WTC11 (cell line): ENCODE measurements at regions not wholly inside any gene's neighbourhood (a gene's known extent, or its start where the extent isn't known, plus 50 kb on each side); places are given as distances from the start of the nearest gene placed in this dataset.

Experiments
- ATAC-seq: fragments of 200-7000 bp; cut with Tn5 transposase; 2 replicates; pipeline ENCODE4 v1.10.0; 2021; ENCODE audit warnings: mild to moderate bottlenecking, moderate library complexity
- CTCF ChIA-PET: fragments of 300-600 bp; sonication (Branson Sonifier 250); formaldehyde crosslinking; loops from one replicate; lab custom pipeline; 2021; ENCODE audit warnings: antibody characterized with exemption; lab: Charles Lee
- POLR2A ChIA-PET: fragments of 350-600 bp; sonication (Branson Sonifier 250); formaldehyde crosslinking; loops from one replicate; lab custom pipeline; 2021; ENCODE audit warnings: antibody characterized with exemption; lab: Charles Lee
- DNase-seq: peaks from one replicate; pipeline ENCODE4 v3.0.0; 2021; ENCODE audit warnings: low spot score
- H3K27ac Mint-ChIP-seq: 2 replicates; pipeline ENCODE4 v1.8.0; 2021; ENCODE audit warnings: mixed read lengths
- H3K27me3 Mint-ChIP-seq: 2 replicates; pipeline ENCODE4 v1.8.0; 2021; ENCODE audit warnings: low read depth, mild to moderate bottlenecking, moderate library complexity, mixed read lengths
- H3K36me3 Mint-ChIP-seq: 2 replicates; pipeline ENCODE4 v1.8.0; 2021; ENCODE audit warnings: mixed read lengths
- H3K4me1 Mint-ChIP-seq: 2 replicates; pipeline ENCODE4 v1.8.0; 2022; ENCODE audit warnings: mixed read lengths
- H3K4me3 Mint-ChIP-seq: 2 replicates; pipeline ENCODE4 v1.8.0; 2021; ENCODE audit warnings: mild to moderate bottlenecking, moderate library complexity, mixed read lengths
- H3K9me3 Mint-ChIP-seq: 2 replicates; pipeline ENCODE4 v1.8.0; 2021; ENCODE audit warnings: mixed read lengths
- AR ChIP-seq: fragments of 250-450 bp; sonication (Bioruptor Pico); IDR thresholded peaks from 2 replicates; pipeline ENCODE4 v1.9.0; 2021; ENCODE audit warnings: mild to moderate bottlenecking
- ARID4B ChIP-seq: sonication (generic); formaldehyde crosslinking; IDR thresholded peaks from 2 replicates; pipeline ENCODE4 v1.8.0; 2023; ENCODE audit warnings: missing genetic modification reagents, mild to moderate bottlenecking, borderline replicate concordance
- GABPB1 ChIP-seq: sonication (generic); formaldehyde crosslinking; IDR thresholded peaks from 2 replicates; pipeline ENCODE4 v1.8.1; 2023; ENCODE audit warnings: mild to moderate bottlenecking, missing genetic modification reagents
- HMGA2 ChIP-seq: fragments of 250-450 bp; sonication (Bioruptor Pico); IDR thresholded peaks from 2 replicates; pipeline ENCODE4 v1.4.0; 2021; ENCODE audit warnings: mild to moderate bottlenecking, moderate library complexity
- IRF2 ChIP-seq: sonication (generic); formaldehyde crosslinking; IDR thresholded peaks from 2 replicates; pipeline ENCODE4 v1.8.0; 2022; ENCODE audit warnings: low read depth, missing genetic modification reagents, borderline replicate concordance
- JAZF1 ChIP-seq: fragments of 250-450 bp; sonication (Bioruptor Pico); IDR thresholded peaks from 2 replicates; pipeline ENCODE4 v1.9.0; 2021; ENCODE audit warnings: moderate library complexity, mild to moderate bottlenecking, inconsistent platforms
- KAT7 ChIP-seq: sonication (generic); formaldehyde crosslinking; IDR thresholded peaks from 2 replicates; pipeline ENCODE4 v1.8.1; 2023; ENCODE audit warnings: missing genetic modification reagents, mild to moderate bottlenecking, borderline replicate concordance
- MXD4 ChIP-seq: fragments of 250-450 bp; sonication (Bioruptor Pico); IDR thresholded peaks from 2 replicates; pipeline ENCODE4 v1.8.0; 2021; ENCODE audit warnings: mild to moderate bottlenecking, moderate library complexity, borderline replicate concordance
- NR3C1 ChIP-seq: sonication (generic); formaldehyde crosslinking; conservative IDR thresholded peaks from 2 replicates; pipeline ENCODE4 v1.8.1; 2023; ENCODE audit warnings: low read depth, mild to moderate bottlenecking, missing genetic modification reagents
- SMAD4 ChIP-seq: sonication (generic); formaldehyde crosslinking; IDR thresholded peaks from 2 replicates; pipeline ENCODE4 v1.8.0; 2022; ENCODE audit warnings: mild to moderate bottlenecking, missing genetic modification reagents
- SP1 ChIP-seq: sonication (generic); formaldehyde crosslinking; conservative IDR thresholded peaks from 2 replicates; pipeline ENCODE4 v1.8.1; 2022; ENCODE audit warnings: missing genetic modification reagents
- TEAD4 ChIP-seq: sonication (generic); formaldehyde crosslinking; IDR thresholded peaks from 2 replicates; pipeline ENCODE4 v1.8.0; 2022; ENCODE audit warnings: mild to moderate bottlenecking, missing genetic modification reagents
- TP53 ChIP-seq: sonication (generic); formaldehyde crosslinking; IDR thresholded peaks from 2 replicates; pipeline ENCODE4 v1.8.1; 2023; ENCODE audit warnings: mild to moderate bottlenecking, missing genetic modification reagents
- USF2 ChIP-seq: sonication (generic); formaldehyde crosslinking; IDR thresholded peaks from 2 replicates; pipeline ENCODE4 v1.8.1; 2023; ENCODE audit warnings: mild to moderate bottlenecking, missing genetic modification reagents, moderate library complexity
- ZMAT4 ChIP-seq: fragments of 250-450 bp; sonication (Bioruptor Pico); IDR thresholded peaks from 2 replicates; pipeline ENCODE4 v1.9.0; 2021; ENCODE audit warnings: mild to moderate bottlenecking
- ZNF232 ChIP-seq: sonication (generic); formaldehyde crosslinking; IDR thresholded peaks from 2 replicates; pipeline ENCODE4 v1.8.0; 2022; ENCODE audit warnings: mild to moderate bottlenecking, missing genetic modification reagents
- ZNF317 ChIP-seq: sonication (generic); formaldehyde crosslinking; IDR thresholded peaks from 2 replicates; pipeline ENCODE4 v1.8.1; 2023; ENCODE audit warnings: low read depth, mild to moderate bottlenecking, moderate library complexity, missing genetic modification reagents, borderline replicate concordance
- ZNF532 ChIP-seq: fragments of 250-450 bp; sonication (Bioruptor Pico); IDR thresholded peaks from 2 replicates; pipeline ENCODE4 v1.9.0; 2021; ENCODE audit warnings: mild to moderate bottlenecking, borderline replicate concordance
- ZNF671 ChIP-seq: fragments of 250-450 bp; sonication (Bioruptor Pico); IDR thresholded peaks from 2 replicates; pipeline ENCODE4 v1.8.0; 2021; ENCODE audit warnings: mild to moderate bottlenecking

- H3K4me1 Mint-ChIP-seq, result peaks cover 21% of the 10 kb centered on the region
- CTCF ChIA-PET, result interaction anchor here (0.6 to 1.3 kb wide), 2 partner anchors 44 to 284 kb away, joined by 3 to 4 read pairs; no protein-coding TSS in a partner anchor
- no peaks in the 10 kb centered on the region; the same call in 1 of the 2 replicates for H3K9me3 Mint-ChIP-seq
- TF ChIP-seq NR3C1 (no peak), IRF2 (no peak), MXD4 (no peak), ZNF671 (CRISPR knock-in tag) (no peak), KAT7 (CRISPR knock-in tag) (no peak), SP1 (no peak), ARID4B (no peak), ZMAT4 (CRISPR knock-in tag) (no peak), TP53 (CRISPR knock-in tag) (no peak), TEAD4 (CRISPR knock-in tag) (no peak), USF2 (no peak), ZNF532 (no peak), ZNF232 (CRISPR knock-in tag) (no peak), JAZF1 (no peak), ZNF317 (CRISPR knock-in tag) (no peak), SMAD4 (CRISPR knock-in tag) (no peak)
- TF ChIP-seq, all 79 proteins: peak for 0
- H3K27me3 Mint-ChIP-seq, result no peaks in the 10 kb centered on the region
- no peak overlapping the region for H3K27ac Mint-ChIP-seq
- ATAC-seq (no peak), DNase-seq (no peak)
- POLR2A ChIA-PET, result no interaction called here
- no peaks in the 10 kb centered on the region for H3K36me3 Mint-ChIP-seq
- H3K4me3 Mint-ChIP-seq, result no peak overlapping the region
Observed at GRCh38 chr20:6831461-6831860, 64.0 kb downstream of the BMP2 start.

GRCh38 chr20:6832811-6833210, 65.3 kb downstream of the BMP2 start:
- no peak overlapping the region for H3K27ac Mint-ChIP-seq
- CTCF ChIA-PET, result no interaction called here
- no peaks in the 10 kb centered on the region; the same call in 1 of the 2 replicates for H3K9me3 Mint-ChIP-seq
- no peaks in the 10 kb centered on the region for H3K36me3 Mint-ChIP-seq
- POLR2A ChIA-PET, result no interaction called here
- no peak for TF ChIP-seq AR
- no peak for TF ChIP-seq GABPB1 (CRISPR knock-in tag)
- no peak for TF ChIP-seq HMGA2 (CRISPR knock-in tag)
- no peak overlapping the region for H3K4me3 Mint-ChIP-seq
- H3K27me3 Mint-ChIP-seq, result no peaks in the 10 kb centered on the region
- peaks cover 34% of the 10 kb centered on the region for H3K4me1 Mint-ChIP-seq
- ATAC-seq (no peak), DNase-seq (no peak)
